ENCODE measurements at regions not wholly inside any gene's neighbourhood (a gene's known extent, or its start where the extent isn't known, plus 50 kb on each side); places are given as distances from the start of the nearest gene placed in this dataset.

DNA sequence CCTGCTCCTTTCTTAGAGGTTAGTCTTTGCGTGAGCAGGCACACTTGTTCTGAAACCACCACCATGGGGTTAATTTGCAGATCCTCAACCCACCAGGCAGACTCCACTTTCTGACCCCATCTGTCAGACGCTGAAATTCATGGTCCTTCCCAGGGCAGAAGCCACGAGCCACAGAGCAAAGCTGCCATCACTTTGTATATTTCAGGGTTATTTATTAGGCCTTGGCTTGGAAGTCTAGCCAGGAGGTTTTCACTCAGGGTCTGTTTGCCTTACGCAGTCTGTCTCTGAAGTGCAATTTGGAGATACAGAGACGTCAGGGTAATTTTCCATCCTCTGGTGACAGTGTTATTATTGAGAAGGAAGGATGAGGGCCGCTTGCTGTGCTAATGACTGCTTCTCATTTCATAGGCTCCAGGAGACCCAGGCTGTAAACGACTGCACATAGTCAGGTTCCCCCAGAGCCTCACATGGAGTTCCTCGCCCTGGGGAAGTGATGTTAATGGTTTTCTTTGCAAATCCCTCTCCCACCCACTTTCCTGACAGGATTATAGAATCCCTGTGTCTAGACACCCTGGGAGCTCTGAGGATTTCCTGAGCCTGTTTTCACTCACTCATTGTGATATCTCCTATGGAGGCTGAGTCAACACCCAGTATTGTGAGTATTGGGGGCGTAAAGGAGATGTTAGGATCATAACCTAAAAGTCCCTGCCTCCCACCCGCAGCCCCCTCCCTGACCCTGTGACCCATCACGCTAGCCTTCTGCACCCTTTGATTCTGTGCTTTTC lies 269.0 kb downstream of the ABCC12 start (continued):
- no peak for TF ChIP-seq GMEB2 (CRISPR knock-in tag; IDR thresholded peaks at IDR 0.05; ENCODE audit: low read depth)
- TF ChIP-seq ZNF350 (CRISPR knock-in tag; IDR thresholded peaks at IDR 0.05; ENCODE audit: borderline replicate concordance, low read depth): no peak
- TF ChIP-seq RARG (CRISPR knock-in tag; IDR thresholded peaks at IDR 0.05; ENCODE audit: low read depth): no peak
- no peak for TF ChIP-seq DR1 (CRISPR knock-in tag; IDR thresholded peaks at IDR 0.05)

DNA sequence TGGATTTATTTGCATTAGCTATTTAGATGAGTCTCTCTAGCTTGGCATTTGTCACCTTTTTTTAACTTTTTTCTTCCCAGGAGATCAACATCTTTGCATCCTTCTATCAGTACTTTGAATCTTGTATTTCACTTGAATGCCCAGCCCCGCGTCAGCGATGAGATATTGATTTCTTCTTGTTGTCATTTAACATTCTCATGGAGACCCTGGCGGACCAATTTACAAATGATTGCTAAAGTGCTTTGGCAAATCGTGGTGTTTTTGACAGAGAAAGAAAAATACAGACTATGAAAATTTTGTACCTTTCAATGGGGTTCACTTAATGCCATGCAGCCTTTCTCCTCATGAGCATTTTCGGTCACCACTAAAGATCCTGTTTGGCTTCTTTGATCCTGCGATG lies 269.7 kb downstream of the ABCC12 start:
- Histone ChIP-seq H4K20me1 (ENCODE audit: insufficient read depth, low read length) (no peaks in the 10 kb centered on the region), H3K9me3 (ENCODE audit: low read length) (no peaks in the 10 kb centered on the region), H3K27ac (ENCODE audit: extremely low read length, insufficient read depth, low read length) (no peak overlapping the region), H3K27me3 (ENCODE audit: control insufficient read depth in 1 of 2, insufficient read depth in 2 of 2, low read length in 2 of 2) (no peaks in the 10 kb centered on the region; a peak in 1 of 5 replicates), H3K4me3 (replicated peaks in 1 of 3; ENCODE audit: insufficient read depth in 1 of 3, low read depth in 2 of 3, low read length in 3 of 3) (no peak overlapping the region), H3K36me3 (replicated peaks in 1 of 2; ENCODE audit: control insufficient read depth in 1 of 2, insufficient read depth in 2 of 2, low read length in 2 of 2) (no peaks in the 10 kb centered on the region), H3K79me2 (ENCODE audit: insufficient read depth, low read length) (no peaks in the 10 kb centered on the region), H2AFZ (ENCODE audit: low read length) (no peak overlapping the region), H3K4me2 (ENCODE audit: low read depth, low read length) (no peak overlapping the region), H3K9ac (ENCODE audit: insufficient read depth, low read depth, low read length) (no peak overlapping the region), H3K4me1 (ENCODE audit: insufficient read depth, low read length) (peaks cover 23% of the 10 kb centered on the region)
- DNase-seq (ENCODE audit: low spot score) (no peak), FAIRE-seq (no peak), ATAC-seq (no peak)
- POLR2A ChIA-PET: no interaction called here
- intact Hi-C loops (cut with micrococcal nuclease; ENCODE audit: unreplicated experiment) (no loop called here), in situ Hi-C loops (cut with HindIII; ENCODE audit: extremely low pct_ligation_motif_present, low pct_unique_long_range_greater_than_20kb) (no loop called here)
- BruUV-seq (replicated peaks): no TSS peak
- CTCF ChIA-PET (ENCODE audit: low intra/inter-chr PET ratio, low total read pairs): no interaction called here
- WGBS (ENCODE audit: low lambda C conversion rate): 60% methylated on average over 7 of the region's 7 CpGs
- TF ChIP-seq, protein P1, sequence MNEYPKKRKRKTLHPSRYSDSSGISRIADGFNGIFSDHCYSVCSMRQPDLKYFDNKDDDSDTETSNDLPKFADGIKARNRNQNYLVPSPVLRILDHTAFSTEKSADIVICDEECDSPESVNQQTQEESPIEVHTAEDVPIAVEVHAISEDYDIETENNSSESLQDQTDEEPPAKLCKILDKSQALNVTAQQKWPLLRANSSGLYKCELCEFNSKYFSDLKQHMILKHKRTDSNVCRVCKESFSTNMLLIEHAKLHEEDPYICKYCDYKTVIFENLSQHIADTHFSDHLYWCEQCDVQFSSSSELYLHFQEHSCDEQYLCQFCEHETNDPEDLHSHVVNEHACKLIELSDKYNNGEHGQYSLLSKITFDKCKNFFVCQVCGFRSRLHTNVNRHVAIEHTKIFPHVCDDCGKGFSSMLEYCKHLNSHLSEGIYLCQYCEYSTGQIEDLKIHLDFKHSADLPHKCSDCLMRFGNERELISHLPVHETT (CRISPR knock-in tag; conservative IDR thresholded peaks at IDR 0.05): no peak
- TF ChIP-seq MLXIP (CRISPR knock-in tag; IDR thresholded peaks at IDR 0.05; ENCODE audit: borderline replicate concordance) (no peak), ZNF558 (CRISPR knock-in tag; IDR thresholded peaks at IDR 0.05; ENCODE audit: borderline replicate concordance) (no peak), REL (CRISPR knock-in tag; conservative IDR thresholded peaks at IDR 0.05) (no peak), ZNF432 (CRISPR knock-in tag; IDR thresholded peaks at IDR 0.05; ENCODE audit: borderline replicate concordance) (no peak), ZNF207 (IDR thresholded peaks at IDR 0.05; ENCODE audit: borderline replicate concordance) (no peak), MTA3 (CRISPR knock-in tag; IDR thresholded peaks at IDR 0.05) (no peak), RAD21 (CRISPR knock-in tag; IDR thresholded peaks at IDR 0.05) (no peak), KLF15 (CRISPR knock-in tag; IDR thresholded peaks at IDR 0.05; ENCODE audit: borderline replicate concordance) (no peak), AGO1 (IDR thresholded peaks at IDR 0.05; ENCODE audit: low read depth, low read length, poor library complexity, severe bottlenecking) (no peak), BORCS8-MEF2B (CRISPR knock-in tag; IDR thresholded peaks at IDR 0.05) (no peak), ATF2 (CRISPR knock-in tag; IDR thresholded peaks at IDR 0.05) (no peak)
